Stimulated activated CD4-positive, alpha-beta T cell treated with anti-CD3 and anti-CD28 coated beads, Interleukin-15, amount 100 ng/mL, for 48 hours (primary cell): ENCODE measurements at regions not wholly inside any gene's neighbourhood (a gene's known extent, or its start where the extent isn't known, plus 50 kb on each side); places are given as distances from the start of the nearest gene placed in this dataset.
"Not testable (repeated sequence)": the region's sequence is repeated elsewhere in the genome, so short reads cannot be mapped to it uniquely, and the experiment has no call there.

Experiments used
- DNase-seq, 2 donors: peaks; one replicate each; pipeline ENCODE4 v3.0.0-alpha.2; 2020; ENCODE audit warnings: low read depth in 2 of 2

- DNase-seq, result no peak
These were observed 274.8 kb upstream of the CCNG1 start for GRCh38 chr5:163162645-163163044.

GRCh38 chr5:163163858-163164257 is 273.5 kb upstream of the CCNG1 start:
- no peak for DNase-seq

- no peak for DNase-seq
These were observed 272.1 kb upstream of the CCNG1 start for GRCh38 chr5:163165277-163165676.

DNA sequence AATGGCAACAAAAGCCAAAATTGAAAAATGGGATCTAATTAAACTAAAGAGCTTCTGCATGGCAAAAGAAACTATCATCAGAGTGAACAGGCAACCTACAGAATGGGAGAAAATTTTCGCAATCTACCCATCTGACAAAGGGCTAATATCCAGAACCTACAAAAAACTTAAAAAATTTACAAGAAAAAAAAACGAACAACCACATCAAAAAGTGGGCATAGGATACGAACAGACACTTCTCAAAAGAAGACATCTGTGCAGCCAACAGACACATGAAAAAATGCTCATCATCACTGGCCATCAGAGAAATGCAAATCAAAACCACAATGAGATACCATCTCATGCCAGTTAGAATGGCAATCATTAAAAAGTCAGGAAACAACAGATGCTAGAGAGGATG is 267.2 kb upstream of the CCNG1 start:
- not testable (repeated sequence) for DNase-seq

DNA sequence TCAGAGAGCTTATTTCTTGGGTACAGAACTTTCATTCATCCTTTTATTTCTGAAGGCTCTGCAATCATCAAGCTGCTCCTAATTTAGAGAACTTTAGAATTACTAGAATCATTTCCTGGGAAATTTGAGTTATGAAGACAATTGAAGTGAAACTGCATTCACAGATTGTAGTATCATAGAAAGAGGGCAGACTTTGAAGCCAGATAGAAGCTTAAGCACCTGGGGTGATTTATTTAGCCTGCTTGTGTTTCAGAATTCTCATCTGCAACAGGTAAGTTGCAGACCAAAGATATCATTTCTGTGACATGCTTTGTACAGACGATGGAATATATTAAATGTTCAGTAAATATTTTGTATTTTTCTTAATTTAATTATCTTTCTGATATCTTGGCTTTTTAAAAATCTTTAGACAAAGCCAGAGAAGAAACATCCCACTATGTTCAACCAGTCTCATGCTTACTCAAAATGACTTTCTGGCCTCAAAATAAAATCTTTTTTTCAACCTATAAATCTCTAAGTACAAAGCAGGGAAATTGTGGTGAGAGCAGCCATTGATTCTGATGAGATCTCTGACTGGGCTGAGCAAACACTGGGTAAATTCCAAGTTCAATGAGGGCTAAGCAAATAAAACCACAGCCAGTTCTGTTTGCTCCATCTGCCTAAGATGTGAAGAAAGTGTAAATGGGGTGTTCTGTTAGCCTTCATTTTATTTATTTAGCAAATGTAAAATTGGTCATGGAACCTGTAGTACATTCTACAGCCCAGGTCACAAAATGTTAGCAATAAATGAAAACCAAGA is 264.7 kb upstream of the CCNG1 start:
- DNase-seq, result no peak

DNA sequence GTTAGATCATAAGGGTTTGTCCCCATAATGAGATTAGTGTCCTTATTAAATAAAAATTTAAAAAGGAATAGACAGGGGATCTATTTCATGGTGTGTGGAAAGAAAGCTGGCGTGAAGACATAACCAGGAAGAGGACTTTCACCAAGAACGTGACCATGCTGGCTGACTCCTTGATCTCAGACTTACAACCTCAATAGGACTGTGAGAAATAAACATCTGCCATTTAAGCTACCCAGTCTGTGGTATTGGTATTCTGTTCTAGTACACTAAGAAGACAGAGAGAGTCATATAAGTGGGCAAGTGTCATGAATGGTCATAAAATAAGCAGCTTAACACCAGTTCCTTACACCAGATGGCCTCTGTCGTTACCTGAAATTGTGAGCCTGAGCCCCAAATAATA is 259.4 kb upstream of the CCNG1 start:
- DNase-seq, result no peak

- no peak for DNase-seq
These were observed 252.1 kb upstream of the CCNG1 start for GRCh38 chr5:163185315-163185714.

- DNase-seq, result no peak
These were observed 248.3 kb upstream of the CCNG1 start for GRCh38 chr5:163189023-163189553.

DNA sequence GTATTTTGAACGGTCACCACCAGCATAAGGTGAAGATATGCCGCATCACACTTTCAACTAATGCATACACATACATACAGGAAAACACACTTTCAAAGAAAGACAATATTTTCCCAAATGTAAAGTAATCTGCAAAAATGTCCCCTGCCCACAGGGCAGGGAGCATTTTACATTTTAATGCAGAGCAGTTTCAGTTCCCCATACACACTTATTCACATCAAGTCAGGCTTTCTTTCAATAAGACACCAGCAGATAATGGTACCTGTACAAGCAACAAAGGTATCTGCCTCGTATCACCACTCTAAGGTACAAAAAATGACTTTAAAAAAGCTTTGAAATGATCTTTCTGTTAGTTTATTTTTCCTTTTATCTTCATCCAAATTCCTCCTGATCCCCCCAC is 247.1 kb upstream of the CCNG1 start:
- no peak for DNase-seq

GRCh38 chr5:163190784-163191183 is 246.6 kb upstream of the CCNG1 start:
- no peak for DNase-seq

- no peak for DNase-seq
These were observed 243.5 kb upstream of the CCNG1 start for GRCh38 chr5:163193886-163194285.

DNA sequence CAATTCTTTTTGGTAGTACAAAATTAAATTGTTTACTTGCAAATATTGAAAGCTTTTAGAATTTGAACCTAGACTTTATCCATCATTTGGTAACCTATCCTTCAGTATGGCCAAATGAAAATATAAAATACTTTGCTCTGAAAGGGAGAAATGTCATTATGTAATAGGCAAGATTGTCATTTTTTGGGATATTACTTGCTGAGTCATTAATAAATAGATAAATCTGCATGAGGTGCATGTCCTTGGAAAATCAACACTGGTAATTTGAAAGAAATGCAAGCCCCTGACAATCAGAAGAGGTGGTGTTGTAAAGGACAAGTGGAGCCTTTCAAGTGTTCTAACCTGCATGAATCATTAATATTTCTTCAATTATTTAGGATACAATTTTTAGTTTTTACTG is 231.8 kb upstream of the CCNG1 start:
- no peak for DNase-seq

DNA sequence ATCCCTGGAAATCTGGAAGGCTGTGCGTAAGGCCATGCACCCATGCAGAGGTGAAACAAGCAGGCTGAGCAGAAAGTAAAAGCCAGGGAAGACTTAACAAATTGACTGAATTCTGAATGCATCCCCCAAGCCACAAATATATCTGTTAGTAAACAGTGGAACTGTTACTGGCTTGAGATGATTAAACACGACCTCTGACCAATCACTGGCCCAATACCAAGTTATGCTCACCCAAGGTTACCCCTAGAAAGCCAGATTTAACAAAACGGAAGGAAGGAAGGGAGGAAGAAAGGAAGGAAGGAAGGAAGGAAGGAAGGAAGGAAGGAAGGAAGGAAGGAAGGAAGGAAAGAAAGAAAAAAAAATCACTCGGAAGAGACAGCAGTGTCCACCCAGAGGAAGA is 215.8 kb upstream of the CCNG1 start:
- DNase-seq, result no peak

DNA sequence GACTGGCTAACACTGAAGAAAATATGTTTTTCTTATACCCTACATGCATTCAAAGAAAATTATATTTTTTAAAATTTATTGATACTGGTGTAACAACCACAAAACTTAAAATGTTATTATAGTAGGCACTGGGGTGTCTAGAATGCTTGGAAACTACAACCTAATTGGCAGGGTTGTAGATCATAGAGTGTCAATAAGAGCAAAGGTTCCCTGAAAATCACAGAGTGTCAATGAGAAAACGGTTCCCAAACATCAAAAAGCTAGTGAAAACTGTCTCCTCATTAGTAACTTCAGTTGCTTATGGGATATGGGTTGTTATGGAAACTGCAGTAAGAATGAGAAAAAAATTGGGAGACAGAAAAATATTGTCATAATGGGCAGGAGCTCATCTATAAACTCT is 214.4 kb upstream of the CCNG1 start:
- no peak for DNase-seq

- DNase-seq, result no peak
These were observed 192.9 kb upstream of the CCNG1 start for GRCh38 chr5:163244445-163244987.

- DNase-seq, result no peak
These were observed 191.8 kb upstream of the CCNG1 start for GRCh38 chr5:163245584-163245983.

GRCh38 chr5:163248333-163248732 is 189.1 kb upstream of the CCNG1 start:
- no peak for DNase-seq

DNA sequence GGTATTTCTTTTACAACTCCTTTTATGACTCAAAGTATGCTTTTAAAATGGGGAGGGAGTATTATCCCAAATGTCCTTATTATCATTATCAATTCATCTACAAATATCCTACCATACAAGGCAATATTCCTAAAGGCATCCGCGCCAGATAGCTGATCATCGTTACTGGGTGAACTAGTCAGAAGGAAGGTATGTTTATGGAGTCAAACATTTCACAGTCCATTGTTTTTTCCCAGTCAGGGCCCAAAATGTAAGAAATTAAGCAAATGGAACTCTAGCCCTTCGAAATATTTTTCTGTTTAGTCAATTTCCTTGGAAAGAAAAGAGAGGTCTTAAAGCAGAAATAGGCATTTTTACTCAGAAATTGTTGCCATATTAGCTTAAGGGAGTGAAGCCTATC is 188.5 kb upstream of the CCNG1 start:
- no peak for DNase-seq

GRCh38 chr5:163252950-163253349 is 184.4 kb upstream of the CCNG1 start:
- no peak for DNase-seq

DNA sequence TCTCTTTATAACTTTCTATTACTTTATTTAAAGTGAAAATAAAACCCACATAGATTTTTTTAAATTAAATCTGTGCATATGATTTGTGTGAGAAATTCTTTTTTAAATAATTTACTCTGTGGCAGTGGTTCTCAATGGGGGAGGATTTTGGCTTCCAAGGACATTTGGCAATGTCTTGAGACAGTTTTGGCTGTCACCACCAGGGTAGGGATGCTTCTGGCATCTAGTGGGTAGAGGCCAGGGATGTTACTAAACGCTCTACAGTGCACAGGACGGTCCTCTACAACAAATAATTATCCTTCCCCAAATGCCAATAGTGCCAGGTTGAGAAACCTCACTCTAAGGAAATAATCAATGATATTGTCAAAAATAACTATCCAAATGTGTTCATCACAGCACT is 177.9 kb upstream of the CCNG1 start:
- no peak for DNase-seq

GRCh38 chr5:163260471-163260870 is 176.9 kb upstream of the CCNG1 start:
- no peak for DNase-seq

GRCh38 chr5:163260961-163261360 is 176.4 kb upstream of the CCNG1 start:
- no peak for DNase-seq

GRCh38 chr5:163261647-163262269 is 175.6 kb upstream of the CCNG1 start:
- DNase-seq, result no peak
